ENCODE measurements at regions not wholly inside any gene's neighbourhood (a gene's known extent, or its start where the extent isn't known, plus 50 kb on each side); places are given as distances from the start of the nearest gene placed in this dataset.

DNA sequence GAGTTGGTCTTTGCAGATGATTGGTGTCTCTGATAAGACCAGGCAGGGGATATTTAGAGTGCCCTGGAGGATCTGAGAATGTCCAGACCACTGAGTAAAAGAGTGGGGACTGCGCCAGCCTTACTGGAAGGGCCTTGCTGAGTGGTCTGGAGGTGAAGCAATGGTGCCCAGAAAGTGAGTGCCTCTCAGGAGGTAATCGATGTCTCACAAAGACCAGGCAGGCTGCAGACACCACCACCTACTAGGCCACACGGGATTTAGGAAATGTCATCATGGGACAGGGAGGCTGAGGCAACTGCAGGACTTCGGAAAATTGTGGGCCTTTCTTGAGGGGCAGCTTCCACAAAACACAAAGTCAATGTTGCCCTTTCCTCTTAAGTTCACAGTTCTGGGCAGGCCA lies 57.2 kb upstream of the STEAP1B start:
- POLR2A ChIA-PET = no interaction called here
- TF ChIP-seq HOXA7 (CRISPR knock-in tag; IDR thresholded peaks at IDR 0.05) (no peak), USF2 (IDR thresholded peaks at IDR 0.05) (no peak), SREBF2 (IDR thresholded peaks at IDR 0.05) (no peak), FOSB (CRISPR knock-in tag; IDR thresholded peaks at IDR 0.05) (no peak), HOXB13 (CRISPR knock-in tag; IDR thresholded peaks at IDR 0.05; ENCODE audit: low read depth) (no peak), CTCF (IDR thresholded peaks at IDR 0.05) (no peak), E2F6 (IDR thresholded peaks at IDR 0.05; ENCODE audit: borderline replicate concordance, low read depth) (no peak), ZSCAN20 (CRISPR knock-in tag; IDR thresholded peaks at IDR 0.05) (no peak), ZC3H11A (IDR thresholded peaks at IDR 0.05) (no peak), MAX (IDR thresholded peaks at IDR 0.05) (no peak), RFX5 (IDR thresholded peaks at IDR 0.05) (no peak)
- no peaks in the 10 kb centered on the region for H3K9me3 ChIP-seq
- DNase-seq (ENCODE audit: low read depth in 1 of 2, low spot score in 1 of 2) = no peak
- no peak for ATAC-seq
- WGBS (ENCODE audit: missing lambda C conversion rate) = 58% methylated on average over 4 of the region's 4 CpGs
- H3K4me2 ChIP-seq = no peak overlapping the region
- H3K4me3 ChIP-seq = no peak overlapping the region
- CTCF ChIA-PET = interaction anchor here (0.9 to 10.2 kb wide), 4 partner anchors 8 to 558 kb away, joined by 4 to 477 read pairs (median 52); partner anchors contain the start of gene IL6
- H3K4me1 ChIP-seq = peaks cover 19% of the 10 kb centered on the region
- FAIRE-seq = no peak
- H3K27ac ChIP-seq = no peak overlapping the region

DNA sequence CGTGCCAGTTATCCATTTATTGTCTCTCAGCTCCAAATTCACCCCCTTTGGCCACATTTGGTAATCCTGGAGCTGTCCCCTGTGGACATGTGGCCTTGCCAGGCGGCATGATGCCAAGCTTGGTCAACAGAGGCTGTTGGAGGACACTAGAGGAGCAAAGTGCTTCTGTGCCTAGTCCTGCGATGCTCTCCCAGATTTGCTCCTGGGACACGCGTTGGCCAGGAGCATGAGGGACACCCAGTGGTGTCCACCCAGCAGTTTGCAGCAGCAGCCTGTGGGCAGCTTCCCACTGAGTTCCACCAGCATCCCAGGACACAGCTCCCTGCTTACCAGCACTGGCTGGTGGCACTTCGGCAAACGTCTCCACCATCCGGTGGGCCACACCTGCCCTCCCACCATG lies 55.5 kb upstream of the STEAP1B start:
- TF ChIP-seq RFX5 (IDR thresholded peaks at IDR 0.05) = no peak
- 61% methylated on average over 6 of the region's 8 CpGs for WGBS (ENCODE audit: missing lambda C conversion rate)
- H3K27ac ChIP-seq = no peak overlapping the region
- FAIRE-seq (no peak), DNase-seq (ENCODE audit: low read depth in 1 of 2, low spot score in 1 of 2) (no peak), ATAC-seq (no peak)
- no peaks in the 10 kb centered on the region for H3K9me3 ChIP-seq
- H3K4me1 ChIP-seq = peaks cover 3% of the 10 kb centered on the region; the same call in 1 of the 3 replicates
- no peak overlapping the region for H3K4me3 ChIP-seq
- no peak overlapping the region for H3K4me2 ChIP-seq
- CTCF ChIA-PET = interaction anchor here (0.7 to 4.6 kb wide), 8 partner anchors 8 to 503 kb away, joined by 3 to 34 read pairs (median 5); partner anchors contain the start of gene IL6
- POLR2A ChIA-PET = no interaction called here

- no peak for FAIRE-seq
- Histone ChIP-seq H3K9me3 (no peaks in the 10 kb centered on the region), H3K4me3 (no peak overlapping the region), H3K27ac (no peak overlapping the region), H3K4me2 (no peak overlapping the region), H3K4me1 (0 out of 3 replicates have a peak, but pooled peaks cover 2% of the 10 kb centered on the region)
- no peak for TF ChIP-seq SMC3 (IDR thresholded peaks at IDR 0.05)
- no peak for TF ChIP-seq SREBF2 (IDR thresholded peaks at IDR 0.05)
- TF ChIP-seq MAZ (IDR thresholded peaks at IDR 0.05; ENCODE audit: borderline replicate concordance, low read depth, low read length) = no peak
- TF ChIP-seq MAX (IDR thresholded peaks at IDR 0.05) = no peak
- no peak for TF ChIP-seq NPAS2 (CRISPR knock-in tag; IDR thresholded peaks at IDR 0.05; ENCODE audit: borderline replicate concordance)
- no peak for TF ChIP-seq FOSB (CRISPR knock-in tag; IDR thresholded peaks at IDR 0.05)
- TF ChIP-seq HEYL (CRISPR knock-in tag; IDR thresholded peaks at IDR 0.05) = no peak
- no peak for TF ChIP-seq JUN (IDR thresholded peaks at IDR 0.05)
- TF ChIP-seq, protein P1, sequence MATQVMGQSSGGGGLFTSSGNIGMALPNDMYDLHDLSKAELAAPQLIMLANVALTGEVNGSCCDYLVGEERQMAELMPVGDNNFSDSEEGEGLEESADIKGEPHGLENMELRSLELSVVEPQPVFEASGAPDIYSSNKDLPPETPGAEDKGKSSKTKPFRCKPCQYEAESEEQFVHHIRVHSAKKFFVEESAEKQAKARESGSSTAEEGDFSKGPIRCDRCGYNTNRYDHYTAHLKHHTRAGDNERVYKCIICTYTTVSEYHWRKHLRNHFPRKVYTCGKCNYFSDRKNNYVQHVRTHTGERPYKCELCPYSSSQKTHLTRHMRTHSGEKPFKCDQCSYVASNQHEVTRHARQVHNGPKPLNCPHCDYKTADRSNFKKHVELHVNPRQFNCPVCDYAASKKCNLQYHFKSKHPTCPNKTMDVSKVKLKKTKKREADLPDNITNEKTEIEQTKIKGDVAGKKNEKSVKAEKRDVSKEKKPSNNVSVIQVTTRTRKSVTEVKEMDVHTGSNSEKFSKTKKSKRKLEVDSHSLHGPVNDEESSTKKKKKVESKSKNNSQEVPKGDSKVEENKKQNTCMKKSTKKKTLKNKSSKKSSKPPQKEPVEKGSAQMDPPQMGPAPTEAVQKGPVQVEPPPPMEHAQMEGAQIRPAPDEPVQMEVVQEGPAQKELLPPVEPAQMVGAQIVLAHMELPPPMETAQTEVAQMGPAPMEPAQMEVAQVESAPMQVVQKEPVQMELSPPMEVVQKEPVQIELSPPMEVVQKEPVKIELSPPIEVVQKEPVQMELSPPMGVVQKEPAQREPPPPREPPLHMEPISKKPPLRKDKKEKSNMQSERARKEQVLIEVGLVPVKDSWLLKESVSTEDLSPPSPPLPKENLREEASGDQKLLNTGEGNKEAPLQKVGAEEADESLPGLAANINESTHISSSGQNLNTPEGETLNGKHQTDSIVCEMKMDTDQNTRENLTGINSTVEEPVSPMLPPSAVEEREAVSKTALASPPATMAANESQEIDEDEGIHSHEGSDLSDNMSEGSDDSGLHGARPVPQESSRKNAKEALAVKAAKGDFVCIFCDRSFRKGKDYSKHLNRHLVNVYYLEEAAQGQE (IDR thresholded peaks at IDR 0.05) = no peak
- no peak for TF ChIP-seq RARB (CRISPR knock-in tag; IDR thresholded peaks at IDR 0.05)
- no peak for ATAC-seq
- POLR2A ChIA-PET = no interaction called here
- DNase-seq (ENCODE audit: low read depth in 1 of 2, low spot score in 1 of 2) = no peak
- CTCF ChIA-PET = interaction anchor here (0.6 to 4.6 kb wide), 6 partner anchors 9 to 501 kb away, joined by 5 to 34 read pairs (median 8); partner anchors contain the start of gene IL6
- 67% methylated on average over 5 of the region's 5 CpGs for WGBS (ENCODE audit: missing lambda C conversion rate)
Observed at GRCh38 chr7:22554184-22554583, 54.2 kb upstream of the STEAP1B start.
